ENCODE measurements at regions not wholly inside any gene's neighbourhood (a gene's known extent, or its start where the extent isn't known, plus 50 kb on each side); places are given as distances from the start of the nearest gene placed in this dataset.

DNA sequence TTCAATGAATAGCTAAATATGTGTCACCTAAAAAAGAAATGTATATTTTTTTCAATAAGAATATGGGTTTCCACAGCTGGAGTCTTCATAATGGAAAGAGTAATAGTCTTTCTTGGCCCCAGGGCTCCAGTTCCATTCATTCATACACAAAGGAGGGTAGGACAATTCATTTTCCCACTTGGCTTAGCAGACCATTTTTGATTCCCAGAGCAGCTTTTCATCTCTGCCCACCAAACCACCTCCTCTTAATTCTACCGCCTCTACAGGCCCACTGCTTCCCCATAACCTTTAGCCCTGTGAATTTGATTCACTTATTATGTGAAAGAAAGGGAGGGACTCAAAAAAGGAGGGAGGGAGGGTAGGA lies 129.9 kb upstream of the PAK3 start:
- H3K27ac Mint-ChIP-seq: no peak overlapping the region
- Histone ChIP-seq H3K27ac (ENCODE audit: low read depth in 1 of 2, low read length in 2 of 2) (no peak overlapping the region), H3K27me3 (ENCODE audit: control insufficient read depth in 1 of 2, insufficient read depth in 2 of 2, low read length in 2 of 2) (no peaks in the 10 kb centered on the region), H3K9me3 (ENCODE audit: control insufficient read depth in 1 of 2, insufficient read depth in 1 of 2, low read length in 2 of 2) (no peaks in the 10 kb centered on the region), H3K4me3 (ENCODE audit: low read length) (no peak overlapping the region), H3K36me3 (ENCODE audit: insufficient read depth, low read length) (no peaks in the 10 kb centered on the region), H3K4me1 (ENCODE audit: insufficient read depth, low read length) (no peaks in the 10 kb centered on the region)
- intact Hi-C loops (cut with DNase I, micrococcal nuclease): no loop called here
- H3K9me3 Mint-ChIP-seq: no peaks in the 10 kb centered on the region
- TF ChIP-seq, protein P1, sequence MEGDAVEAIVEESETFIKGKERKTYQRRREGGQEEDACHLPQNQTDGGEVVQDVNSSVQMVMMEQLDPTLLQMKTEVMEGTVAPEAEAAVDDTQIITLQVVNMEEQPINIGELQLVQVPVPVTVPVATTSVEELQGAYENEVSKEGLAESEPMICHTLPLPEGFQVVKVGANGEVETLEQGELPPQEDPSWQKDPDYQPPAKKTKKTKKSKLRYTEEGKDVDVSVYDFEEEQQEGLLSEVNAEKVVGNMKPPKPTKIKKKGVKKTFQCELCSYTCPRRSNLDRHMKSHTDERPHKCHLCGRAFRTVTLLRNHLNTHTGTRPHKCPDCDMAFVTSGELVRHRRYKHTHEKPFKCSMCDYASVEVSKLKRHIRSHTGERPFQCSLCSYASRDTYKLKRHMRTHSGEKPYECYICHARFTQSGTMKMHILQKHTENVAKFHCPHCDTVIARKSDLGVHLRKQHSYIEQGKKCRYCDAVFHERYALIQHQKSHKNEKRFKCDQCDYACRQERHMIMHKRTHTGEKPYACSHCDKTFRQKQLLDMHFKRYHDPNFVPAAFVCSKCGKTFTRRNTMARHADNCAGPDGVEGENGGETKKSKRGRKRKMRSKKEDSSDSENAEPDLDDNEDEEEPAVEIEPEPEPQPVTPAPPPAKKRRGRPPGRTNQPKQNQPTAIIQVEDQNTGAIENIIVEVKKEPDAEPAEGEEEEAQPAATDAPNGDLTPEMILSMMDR (IDR thresholded peaks at IDR 0.05): no peak
- H3K27me3 Mint-ChIP-seq: peaks cover 14% of the 10 kb centered on the region
- H3K4me3 Mint-ChIP-seq: no peak overlapping the region
- ATAC-seq (ENCODE audit: poor library complexity) (no peak), DNase-seq (no peak)
- H3K4me1 Mint-ChIP-seq (ENCODE audit: low read depth): no peaks in the 10 kb centered on the region
- CTCF ChIA-PET: no interaction called here
- H3K36me3 Mint-ChIP-seq (ENCODE audit: low read depth): no peaks in the 10 kb centered on the region
- POLR2A ChIA-PET: no interaction called here

DNA sequence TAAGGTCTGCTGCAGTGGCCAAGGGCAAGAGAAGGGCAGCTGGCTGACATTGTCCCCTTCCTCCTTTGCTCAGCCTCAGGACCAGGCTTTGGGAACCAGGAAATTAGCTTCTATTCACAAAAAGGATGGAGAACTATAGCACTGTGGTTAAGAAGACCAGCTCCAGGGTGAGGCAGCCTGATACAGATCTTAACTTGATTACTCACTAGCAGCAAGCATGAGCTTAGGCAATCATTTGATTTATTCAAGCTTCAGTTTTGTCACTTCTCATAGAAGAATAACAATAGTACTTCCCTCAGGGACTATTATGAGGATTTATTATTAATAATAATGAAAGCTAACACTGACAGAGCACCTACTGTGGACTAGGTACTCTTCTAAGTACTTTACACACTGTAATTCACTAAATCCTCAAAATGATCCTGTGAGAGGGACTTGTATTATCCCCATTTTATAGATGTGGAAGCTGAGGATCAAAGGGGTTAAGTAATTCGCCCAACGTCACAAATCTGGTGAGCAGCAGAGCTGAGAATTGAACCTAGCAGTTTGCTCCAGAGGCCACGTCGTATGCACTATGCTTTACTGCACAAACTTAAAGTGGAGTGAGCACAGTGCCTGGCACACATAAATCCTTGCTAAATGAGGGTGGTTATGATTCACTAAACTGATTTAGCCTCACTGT lies 130.4 kb upstream of the PAK3 start:
- ChIA-PET CTCF (no interaction called here), POLR2A (no interaction called here)
- Histone ChIP-seq H3K27ac (ENCODE audit: low read depth in 1 of 2, low read length in 2 of 2) (no peak overlapping the region), H3K36me3 (ENCODE audit: insufficient read depth, low read length) (no peaks in the 10 kb centered on the region), H3K4me1 (ENCODE audit: insufficient read depth, low read length) (no peaks in the 10 kb centered on the region), H3K4me3 (ENCODE audit: low read length) (no peak overlapping the region), H3K27me3 (ENCODE audit: control insufficient read depth in 1 of 2, insufficient read depth in 2 of 2, low read length in 2 of 2) (no peaks in the 10 kb centered on the region), H3K9me3 (ENCODE audit: control insufficient read depth in 1 of 2, insufficient read depth in 1 of 2, low read length in 2 of 2) (no peaks in the 10 kb centered on the region)
- Mint-ChIP-seq H3K27me3 (peaks cover 11% of the 10 kb centered on the region), H3K36me3 (ENCODE audit: low read depth) (no peaks in the 10 kb centered on the region), H3K27ac (no peak overlapping the region), H3K9me3 (no peaks in the 10 kb centered on the region), H3K4me1 (ENCODE audit: low read depth) (no peaks in the 10 kb centered on the region), H3K4me3 (no peak overlapping the region)
- DNase-seq (no peak), ATAC-seq (ENCODE audit: poor library complexity) (no peak)
- TF ChIP-seq, protein P1 (IDR thresholded peaks at IDR 0.05): no peak
- intact Hi-C loops (cut with DNase I, micrococcal nuclease): no loop called here

- no peak for ATAC-seq (ENCODE audit: poor library complexity)
Observed at GRCh38 chrX:110964786-110965185, 131.2 kb upstream of the PAK3 start.

More at GRCh38 chrX:110964786-110965185, 131.2 kb upstream of the PAK3 start:
- DNase-seq: no peak
- ChIA-PET CTCF (no interaction called here), POLR2A (no interaction called here)
- Mint-ChIP-seq H3K9me3 (no peaks in the 10 kb centered on the region), H3K36me3 (ENCODE audit: low read depth) (no peaks in the 10 kb centered on the region), H3K4me1 (ENCODE audit: low read depth) (no peaks in the 10 kb centered on the region), H3K27me3 (peaks cover 5% of the 10 kb centered on the region), H3K4me3 (no peak overlapping the region), H3K27ac (no peak overlapping the region)
- Histone ChIP-seq H3K4me1 (ENCODE audit: insufficient read depth, low read length) (no peaks in the 10 kb centered on the region), H3K36me3 (ENCODE audit: insufficient read depth, low read length) (no peaks in the 10 kb centered on the region), H3K4me3 (ENCODE audit: low read length) (no peak overlapping the region), H3K9me3 (ENCODE audit: control insufficient read depth in 1 of 2, insufficient read depth in 1 of 2, low read length in 2 of 2) (no peaks in the 10 kb centered on the region), H3K27ac (ENCODE audit: low read depth in 1 of 2, low read length in 2 of 2) (no peak overlapping the region), H3K27me3 (ENCODE audit: control insufficient read depth in 1 of 2, insufficient read depth in 2 of 2, low read length in 2 of 2) (no peaks in the 10 kb centered on the region)
- TF ChIP-seq, protein P1 (IDR thresholded peaks at IDR 0.05): no peak
- intact Hi-C loops (cut with DNase I, micrococcal nuclease): no loop called here

Measured in CD4-positive, alpha-beta T cell (primary cell).